SIG-M5 treated with dmso at 0.1 percent for 504 hours (cell line): ENCODE measurements at regions not wholly inside any gene's neighbourhood (a gene's known extent, or its start where the extent isn't known, plus 50 kb on each side); places are given as distances from the start of the nearest gene placed in this dataset.
"Not testable (repeated sequence)": the region's sequence is repeated elsewhere in the genome, so short reads cannot be mapped to it uniquely, and the experiment has no call there.

Source experiments
- DNase-seq: peaks from one replicate; lab custom pipeline; 2025; ENCODE audit not compliant: unreplicated experiment; lab: John Stamatoyannopoulos, UW

DNA sequence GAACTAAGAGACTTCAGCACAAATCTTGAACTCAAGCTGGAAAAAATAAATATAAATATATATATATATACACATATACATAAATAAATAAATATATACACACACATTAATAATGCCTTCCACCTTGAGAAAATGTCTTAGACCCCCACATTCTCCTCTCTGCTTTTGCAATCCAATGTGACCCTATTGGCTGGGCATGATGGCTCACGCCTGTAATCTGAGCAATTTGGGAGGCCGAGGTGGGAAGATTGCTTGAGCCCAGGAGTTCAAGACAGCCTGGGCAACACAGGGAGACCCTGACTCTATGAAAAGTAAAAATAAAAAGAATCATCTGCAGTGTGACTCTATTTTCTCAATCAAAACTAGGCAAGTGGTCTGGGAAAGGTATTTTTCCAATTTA is 424.1 kb upstream of the NFE2L3 start:
- no peak for DNase-seq

- DNase-seq, result no peak
These were observed 420.7 kb upstream of the NFE2L3 start for GRCh38 chr7:25731068-25731845.

DNA sequence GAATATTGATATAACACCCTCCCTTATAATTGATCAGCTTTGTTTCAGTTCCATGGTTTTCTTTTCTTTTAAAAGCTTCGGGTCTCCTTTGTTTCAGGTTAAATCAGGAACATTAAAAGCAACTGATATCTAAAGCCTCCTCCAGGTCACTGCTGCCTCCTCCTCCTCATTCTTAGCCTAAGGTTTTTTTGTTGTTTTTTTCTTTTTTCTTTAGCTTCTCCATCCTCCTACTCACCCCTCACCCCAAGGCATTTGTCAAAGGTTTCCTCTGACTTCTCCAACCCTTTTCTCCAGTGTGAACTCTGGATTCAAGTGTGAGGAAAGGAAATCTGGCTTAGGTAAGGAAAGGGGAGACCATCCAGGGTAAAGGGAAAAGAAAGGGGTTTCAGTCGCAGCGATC is 420.2 kb upstream of the NFE2L3 start:
- no peak for DNase-seq

DNA sequence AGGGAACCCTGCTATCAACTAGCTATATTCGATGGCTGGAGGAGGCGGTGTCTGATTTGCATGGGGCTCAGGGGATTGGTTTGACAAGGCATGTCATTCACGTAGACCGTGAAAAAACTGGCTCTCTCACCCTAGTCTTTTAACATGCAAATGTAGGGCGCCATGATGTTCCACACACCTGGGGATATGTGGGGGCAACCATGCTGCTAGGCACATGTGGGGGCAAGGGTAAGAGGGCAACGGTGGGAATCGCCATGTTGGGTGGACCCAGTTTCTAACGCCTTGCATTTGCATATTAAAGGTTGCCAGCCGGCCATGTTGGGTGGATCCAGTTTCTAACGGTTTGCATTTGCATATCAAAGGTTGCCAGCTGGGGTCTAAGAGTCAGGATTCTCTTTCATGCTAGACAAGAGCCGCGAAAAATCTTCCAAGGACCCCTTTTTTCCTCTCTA is 419.2 kb upstream of the NFE2L3 start:
- DNase-seq, result no peak

DNA sequence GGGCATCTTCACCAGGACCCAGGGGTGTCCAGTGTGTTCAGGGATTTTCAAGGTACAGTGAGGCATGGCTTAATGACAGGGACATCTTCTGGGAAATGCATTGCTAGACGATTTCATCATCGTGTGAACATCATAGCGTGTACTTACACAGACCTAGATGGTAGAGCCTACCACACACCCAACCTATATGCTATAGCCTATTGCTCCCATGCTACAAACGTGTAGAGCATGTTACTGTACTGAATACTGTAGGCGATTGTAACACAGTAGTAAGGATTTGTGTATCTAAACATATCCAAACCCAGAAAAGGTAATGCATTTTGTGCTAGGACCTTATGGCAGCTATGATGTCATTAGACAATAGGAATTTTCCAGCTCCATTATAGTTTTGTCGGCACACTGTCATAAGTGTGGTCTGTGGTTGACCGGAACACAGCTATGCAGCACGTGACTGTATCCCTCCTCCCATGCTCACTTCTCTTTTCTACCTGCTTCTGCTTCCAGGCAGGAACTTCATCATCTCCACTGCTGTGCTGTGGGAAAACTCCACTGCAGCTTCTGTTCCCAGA is 416.2 kb upstream of the NFE2L3 start:
- no peak for DNase-seq

DNA sequence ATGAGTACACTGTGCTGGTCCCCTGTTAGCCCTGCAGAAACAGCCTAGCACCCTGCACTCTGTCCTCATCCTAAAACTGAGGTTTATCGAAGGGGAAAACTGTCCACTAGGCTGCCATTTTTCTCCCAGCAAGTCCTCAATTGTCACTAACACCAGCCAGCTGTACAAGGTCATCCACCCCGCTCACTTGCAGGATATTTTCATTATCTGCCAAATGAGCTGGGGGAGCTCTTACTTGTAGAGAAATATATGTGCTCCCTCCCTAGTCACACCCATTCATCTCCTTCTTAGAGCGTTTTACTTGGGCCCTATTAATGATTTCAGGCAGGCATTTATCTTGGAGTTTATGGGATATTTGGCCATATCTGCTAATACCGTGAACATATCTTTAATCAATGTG is 413.5 kb upstream of the NFE2L3 start:
- no peak for DNase-seq

- DNase-seq, result no peak
These were observed 412.9 kb upstream of the NFE2L3 start for GRCh38 chr7:25739143-25739542.

- DNase-seq, result no peak
These were observed 409.7 kb upstream of the NFE2L3 start for GRCh38 chr7:25742316-25742715.

DNA sequence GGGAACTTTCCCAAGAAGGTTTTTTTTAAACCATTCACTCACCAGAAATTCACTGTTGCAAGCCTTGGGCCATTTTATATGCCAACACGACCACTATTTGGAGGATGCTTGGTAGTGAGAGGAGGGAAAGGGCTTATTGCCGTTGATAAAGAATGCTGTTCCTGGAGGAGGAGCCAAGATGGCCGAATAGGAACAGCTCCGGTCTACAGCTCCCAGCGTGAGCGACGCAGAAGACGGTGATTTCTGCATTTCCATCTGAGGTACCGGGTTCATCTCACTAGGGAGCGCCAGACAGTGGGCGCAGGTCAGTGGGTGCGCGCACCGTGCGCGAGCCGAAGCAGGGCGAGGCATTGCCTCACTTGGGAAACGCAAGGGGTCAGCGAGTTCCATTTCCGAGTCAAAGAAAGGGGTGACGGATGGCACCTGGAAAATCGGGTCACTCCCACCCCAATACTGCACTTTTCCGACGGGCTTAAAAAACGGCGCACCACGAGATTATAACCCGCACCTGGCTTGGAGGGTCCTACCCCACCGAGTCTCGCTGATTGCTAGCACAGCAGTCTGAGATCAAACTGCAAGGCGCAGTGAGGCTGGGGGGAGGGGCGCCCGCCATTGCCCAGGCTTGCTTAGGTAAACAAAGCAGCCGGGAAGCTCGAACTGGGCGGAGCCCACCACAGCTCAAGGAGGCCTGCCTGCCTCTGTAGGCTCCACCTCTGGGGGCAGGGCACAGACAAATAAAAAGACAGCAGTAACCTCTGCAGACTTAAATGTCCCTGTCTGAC is 408.1 kb upstream of the NFE2L3 start:
- not testable (repeated sequence) for DNase-seq

DNA sequence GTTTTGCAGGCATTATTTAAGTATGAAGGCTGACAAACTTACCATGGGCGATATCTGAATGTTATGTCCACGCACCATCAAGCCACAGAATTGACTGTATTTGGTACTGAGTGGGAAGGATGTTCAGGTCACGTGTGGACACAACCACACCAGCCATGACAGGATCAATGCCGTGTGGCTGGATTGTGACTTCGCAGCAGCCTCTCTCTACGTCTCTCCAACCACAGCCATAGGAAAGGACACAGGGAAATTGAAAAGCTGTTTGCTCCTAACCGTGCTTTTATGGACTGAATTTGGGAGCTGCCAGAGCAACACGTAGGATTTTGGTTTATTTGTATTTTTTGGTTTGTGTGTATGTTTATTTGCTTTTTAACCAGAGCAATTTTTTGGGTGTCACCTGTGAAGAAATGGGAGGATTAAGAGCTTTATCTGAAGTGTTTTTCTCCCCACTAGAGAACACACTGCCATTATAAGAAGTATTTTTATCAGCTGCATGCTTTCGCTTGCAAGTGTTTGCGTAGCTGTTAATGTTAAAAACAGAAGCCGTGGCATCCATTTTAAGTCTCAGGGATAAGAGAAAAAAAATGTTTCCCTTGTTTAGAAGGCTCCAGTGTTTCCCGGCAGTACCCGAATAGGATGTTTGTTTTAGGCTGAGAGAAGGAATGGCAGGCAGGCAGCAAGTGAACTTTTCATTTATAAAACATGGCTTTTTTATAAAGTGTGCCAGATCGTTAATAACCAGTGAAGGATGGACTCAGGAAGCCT is 401.1 kb upstream of the NFE2L3 start:
- DNase-seq, result no peak

DNA sequence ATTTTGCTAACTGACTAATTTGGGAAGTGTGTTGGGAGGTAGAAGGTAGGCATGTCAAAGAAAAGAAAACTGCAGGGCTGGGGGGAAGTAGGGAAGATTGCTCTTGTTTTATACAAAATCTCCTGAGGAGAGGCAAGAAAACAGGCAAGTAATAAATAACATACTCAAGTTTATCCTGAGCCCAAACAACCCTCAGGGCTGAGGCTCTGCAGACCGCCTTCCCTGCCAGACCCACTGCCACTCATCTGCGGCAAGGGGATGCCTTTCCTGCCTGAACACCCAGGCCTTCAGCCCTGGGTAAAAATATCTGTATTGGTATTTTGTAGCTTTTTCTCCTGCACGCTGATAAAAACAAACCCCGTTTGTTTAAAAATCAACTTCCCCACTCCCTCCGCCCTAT is 399.8 kb upstream of the NFE2L3 start:
- DNase-seq, result no peak

GRCh38 chr7:25752967-25753791 is 398.8 kb upstream of the NFE2L3 start:
- DNase-seq, result no peak

DNA sequence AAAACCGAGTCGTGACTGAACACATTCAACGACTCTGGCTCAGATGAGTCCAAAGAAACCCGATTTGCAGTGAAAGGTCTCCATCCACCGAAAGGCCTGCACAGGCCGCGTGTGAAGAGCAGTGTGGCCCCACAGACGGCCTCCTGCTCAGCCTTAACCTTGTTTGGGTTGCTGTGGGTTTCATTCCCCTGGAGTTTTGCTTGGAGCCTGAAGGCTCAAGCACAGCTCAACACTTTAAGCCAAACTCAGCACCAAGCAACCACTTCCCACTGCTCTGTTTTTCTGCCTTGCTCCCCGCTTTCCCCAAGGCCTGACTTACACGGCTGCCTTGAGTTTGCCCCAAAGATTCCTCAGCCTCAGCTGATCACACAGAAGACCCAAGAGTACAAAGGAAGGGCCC is 398.2 kb upstream of the NFE2L3 start:
- DNase-seq, result no peak

GRCh38 chr7:25754333-25754732 is 397.7 kb upstream of the NFE2L3 start:
- DNase-seq, result no peak

DNA sequence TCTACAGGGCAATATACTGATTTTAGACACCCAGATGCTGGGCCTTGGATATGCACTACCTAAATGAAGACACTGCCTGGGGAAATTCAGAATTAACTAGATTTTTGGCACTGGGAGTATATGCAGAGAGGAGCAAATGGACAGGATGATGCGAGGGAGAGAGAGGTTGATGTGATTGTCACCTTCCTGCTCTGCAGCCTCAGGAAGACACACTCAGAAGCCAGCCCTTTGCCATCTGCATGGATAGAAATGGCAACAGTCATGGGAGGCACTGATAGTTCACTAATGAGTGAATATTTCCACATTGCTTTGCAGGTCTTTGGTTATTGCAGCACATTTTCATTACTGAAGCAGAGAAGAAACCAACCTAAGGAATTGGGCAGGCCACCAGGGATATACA is 397.2 kb upstream of the NFE2L3 start:
- DNase-seq, result no peak

DNA sequence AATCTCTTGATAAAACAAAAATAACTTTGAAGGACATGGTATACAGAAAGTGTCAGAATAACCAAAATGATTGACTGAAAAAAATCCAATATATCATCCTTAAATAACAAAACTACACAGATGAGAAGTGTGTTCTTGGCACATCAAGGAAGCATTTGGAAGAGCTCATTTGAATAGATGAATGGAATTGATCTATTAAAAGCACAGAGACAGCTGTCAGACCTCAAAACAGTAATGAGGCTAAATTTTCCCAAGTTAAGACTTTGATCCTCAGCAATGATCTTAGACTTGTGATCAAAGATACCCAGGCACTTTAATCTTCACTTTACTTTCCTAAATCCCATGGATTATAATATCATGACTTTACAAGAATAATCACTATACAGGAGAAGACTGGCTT is 395.4 kb upstream of the NFE2L3 start:
- DNase-seq, result no peak

GRCh38 chr7:25758559-25758958 is 393.4 kb upstream of the NFE2L3 start:
- DNase-seq, result no peak

GRCh38 chr7:25759286-25759685 is 392.7 kb upstream of the NFE2L3 start:
- DNase-seq, result no peak

DNA sequence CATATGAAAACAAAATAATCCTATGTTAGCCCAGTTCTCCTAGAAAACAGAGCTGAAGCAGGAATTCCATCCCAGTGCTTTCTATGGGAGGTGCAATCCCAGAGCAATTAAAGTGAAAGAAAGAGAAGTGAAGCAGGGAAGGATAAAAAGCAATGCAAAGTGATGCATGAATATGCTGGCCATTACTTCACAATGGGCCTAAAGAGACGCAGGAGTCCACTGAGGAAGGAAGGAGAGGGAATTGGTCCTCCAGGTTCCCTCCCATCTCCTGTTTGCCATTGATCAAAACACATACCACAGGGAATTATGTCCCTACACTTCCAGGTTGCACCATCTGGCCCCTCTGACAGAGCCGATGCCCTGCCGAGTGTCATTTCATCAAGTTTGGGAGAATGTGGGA is 392.2 kb upstream of the NFE2L3 start:
- no peak for DNase-seq
